DOHH2 (cell line): ENCODE measurements at regions not wholly inside any gene's neighbourhood (a gene's known extent, or its start where the extent isn't known, plus 50 kb on each side); places are given as distances from the start of the nearest gene placed in this dataset.
"Not testable (repeated sequence)": the region's sequence is repeated elsewhere in the genome, so short reads cannot be mapped to it uniquely, and the experiment has no call there.

ENCODE experiments used
- CTCF ChIP-seq: fragments of 200-600 bp; sonication (generic); IDR thresholded peaks from one replicate; pipeline ENCODE4 v1.5.1; 2014; ENCODE audit warnings: antibody characterized with exemption, mild to moderate bottlenecking, low read depth, low read length; ENCODE audit not compliant: poor library complexity, severe bottlenecking
- EZH2phosphoT487 ChIP-seq: fragments of 200-600 bp; sonication (generic); IDR thresholded peaks from 2 replicates; pipeline ENCODE4 v1.6.1; 2017; ENCODE audit warnings: borderline replicate concordance, mild to moderate bottlenecking, antibody characterized with exemption, low read length, moderate library complexity, mixed read lengths

- not testable (repeated sequence) for TF ChIP-seq CTCF, EZH2phosphoT487
These were observed 59.3 kb upstream of the MSMB start for GRCh38 chr10:46105416-46105815.
